DOHH2 (cell line): ENCODE measurements at regions not wholly inside any gene's neighbourhood (a gene's known extent, or its start where the extent isn't known, plus 50 kb on each side); places are given as distances from the start of the nearest gene placed in this dataset.
"Not testable (repeated sequence)": the region's sequence is repeated elsewhere in the genome, so short reads cannot be mapped to it uniquely, and the experiment has no call there.

Source experiments
- H3F3A ChIP-seq: fragments of 200-600 bp; sonication (generic), shearing (Covaris generic); 2 replicates; pipeline ENCODE4 v1.6.0; 2016; ENCODE audit warnings: antibody characterized with exemption, mild to moderate bottlenecking; ENCODE audit not compliant: control insufficient read depth, insufficient read depth
- H3K27ac ChIP-seq: fragments of 200-600 bp; sonication (generic); 2 replicates; pipeline ENCODE4 v1.5.1; 2014; ENCODE audit warnings: low read depth, mild to moderate bottlenecking, low read length, moderate library complexity
- H3K27me3 ChIP-seq: fragments of 200-600 bp; sonication (generic); 2 replicates; pipeline ENCODE4 v1.6.1; 2014; ENCODE audit warnings: mild to moderate bottlenecking, low read length, mixed read lengths; ENCODE audit not compliant: control insufficient read depth
- H3K36me3 ChIP-seq: fragments of 200-600 bp; sonication (generic); 2 replicates; pipeline ENCODE4 v1.6.1; 2014; ENCODE audit warnings: mild to moderate bottlenecking, low read length, moderate library complexity, mixed read lengths; ENCODE audit not compliant: control insufficient read depth
- H3K4me1 ChIP-seq: fragments of 200-600 bp; sonication (generic); 2 replicates; pipeline ENCODE4 v1.6.1; 2014; ENCODE audit warnings: mild to moderate bottlenecking, low read length, mixed read lengths; ENCODE audit not compliant: control insufficient read depth
- H3K4me2 ChIP-seq: fragments of 200-600 bp; sonication (generic); 2 replicates; pipeline ENCODE4 v1.6.0; 2014; ENCODE audit warnings: mild to moderate bottlenecking, low read length, moderate library complexity
- H3K4me3 ChIP-seq: fragments of 200-600 bp; sonication (generic); 2 replicates; pipeline ENCODE4 v1.5.1; 2014; ENCODE audit warnings: mild to moderate bottlenecking, low read length, mixed read lengths
- H3K79me2 ChIP-seq: fragments of 200-600 bp; sonication (generic); 2 replicates; pipeline ENCODE4 v1.6.1; 2014; ENCODE audit warnings: mild to moderate bottlenecking, low read length, mixed read lengths; ENCODE audit not compliant: control insufficient read depth
- H3K9me2 ChIP-seq: fragments of 200-600 bp; sonication (generic); replicated peaks from 2 replicates; pipeline ENCODE4 v1.6.1; 2014; ENCODE audit warnings: mild to moderate bottlenecking, low read length, mixed read lengths; ENCODE audit not compliant: control insufficient read depth
- H3K9me3 ChIP-seq: fragments of 200-600 bp; sonication (generic); 2 replicates; pipeline ENCODE4 v1.6.1; 2014; ENCODE audit warnings: antibody characterized with exemption, low read length, mixed read lengths; ENCODE audit not compliant: control insufficient read depth, insufficient read depth
- H4K20me1 ChIP-seq: fragments of 200-600 bp; sonication (generic); 2 replicates; pipeline ENCODE4 v1.6.0; 2014; ENCODE audit warnings: low read depth, mild to moderate bottlenecking, antibody characterized with exemption, low read length, moderate library complexity; ENCODE audit not compliant: control insufficient read depth, insufficient read depth
- CTCF ChIP-seq: fragments of 200-600 bp; sonication (generic); IDR thresholded peaks from one replicate; pipeline ENCODE4 v1.5.1; 2014; ENCODE audit warnings: antibody characterized with exemption, mild to moderate bottlenecking, low read depth, low read length; ENCODE audit not compliant: poor library complexity, severe bottlenecking
- EZH2phosphoT487 ChIP-seq: fragments of 200-600 bp; sonication (generic); IDR thresholded peaks from 2 replicates; pipeline ENCODE4 v1.6.1; 2017; ENCODE audit warnings: borderline replicate concordance, mild to moderate bottlenecking, antibody characterized with exemption, low read length, moderate library complexity, mixed read lengths

GRCh38 chr3:160098926-160099626 is 110.4 kb downstream of the IL12A start:
- no peaks in the 10 kb centered on the region for H3K36me3 ChIP-seq
- H3K9me2 ChIP-seq: no peaks in the 10 kb centered on the region; the same call in 1 of the 2 replicates
- no peaks in the 10 kb centered on the region for H3K79me2 ChIP-seq
- no peak for TF ChIP-seq EZH2phosphoT487
- no peak for TF ChIP-seq CTCF
- H3K27me3 ChIP-seq: no peaks in the 10 kb centered on the region
- no peaks in the 10 kb centered on the region for H3K9me3 ChIP-seq
- H4K20me1 ChIP-seq: no peaks in the 10 kb centered on the region
- H3K4me3 ChIP-seq: 0 out of 2 replicates have a peak overlapping the region, but pooled peaks have one; percentile 0
- no peak overlapping the region for H3K27ac ChIP-seq
- no peaks in the 10 kb centered on the region for H3F3A ChIP-seq
- peaks cover 16% of the 10 kb centered on the region for H3K4me1 ChIP-seq
- H3K4me2 ChIP-seq: peak overlapping the region; percentile 47

- Histone ChIP-seq H3K36me3 (no peaks in the 10 kb centered on the region), H3K27me3 (no peaks in the 10 kb centered on the region), H3K27ac (no peak overlapping the region), H3K9me2 (no peaks in the 10 kb centered on the region; the same call in 1 of the 2 replicates), H3K4me3 (0 out of 2 replicates have a peak overlapping the region, but pooled peaks have one; percentile 0), H3F3A (no peaks in the 10 kb centered on the region), H3K4me1 (peaks cover 22% of the 10 kb centered on the region), H4K20me1 (no peaks in the 10 kb centered on the region), H3K79me2 (no peaks in the 10 kb centered on the region), H3K9me3 (no peaks in the 10 kb centered on the region), H3K4me2 (peak overlapping the region; percentile 47)
- TF ChIP-seq CTCF (no peak), EZH2phosphoT487 (no peak)
Observed at GRCh38 chr3:160099834-160100233, 111.2 kb downstream of the IL12A start.

- no peaks in the 10 kb centered on the region for H3F3A ChIP-seq
- H3K4me1 ChIP-seq: peaks cover 25% of the 10 kb centered on the region
- H3K4me2 ChIP-seq: no peak overlapping the region
Observed at GRCh38 chr3:160100610-160101009, 112.0 kb downstream of the IL12A start.

GRCh38 chr3:160102001-160102400 is 113.4 kb downstream of the IL12A start:
- H3K9me2 ChIP-seq, H3F3A ChIP-seq, H3K27me3 ChIP-seq, H3K36me3 ChIP-seq, H3K4me2 ChIP-seq, H3K9me3 ChIP-seq, H3K4me3 ChIP-seq, H4K20me1 ChIP-seq, H3K79me2 ChIP-seq, H3K27ac ChIP-seq: not testable (repeated sequence)
- H3K4me1 ChIP-seq: peaks cover 28% of the 10 kb centered on the region

More at GRCh38 chr3:160100610-160101009, 112.0 kb downstream of the IL12A start:
- Histone ChIP-seq H3K9me2 (no peaks in the 10 kb centered on the region; the same call in 1 of the 2 replicates), H4K20me1 (no peaks in the 10 kb centered on the region), H3K27me3 (no peaks in the 10 kb centered on the region), H3K4me3 (no peak overlapping the region), H3K27ac (no peak overlapping the region), H3K36me3 (no peaks in the 10 kb centered on the region), H3K9me3 (no peaks in the 10 kb centered on the region), H3K79me2 (no peaks in the 10 kb centered on the region)
- TF ChIP-seq EZH2phosphoT487: no peak
- no peak for TF ChIP-seq CTCF
